Common myeloid progenitor, CD34-positive (primary cell): ENCODE measurements at regions not wholly inside any gene's neighbourhood (a gene's known extent, or its start where the extent isn't known, plus 50 kb on each side); places are given as distances from the start of the nearest gene placed in this dataset.
A peak's percentile ranks its signal among the peaks of the same experiment; 100 is the strongest.

Experiments used
- CTCF ChIA-PET: fragments of 350-600 bp; sonication (Branson Sonifier 250); formaldehyde crosslinking; loops from one replicate; lab custom pipeline; 2021; ENCODE audit warnings: antibody characterized with exemption; lab: Charles Lee
- POLR2A ChIA-PET: fragments of 350-600 bp; sonication (Branson Sonifier 250); formaldehyde crosslinking; loops from one replicate; lab custom pipeline; 2021; ENCODE audit warnings: antibody characterized with exemption; lab: Charles Lee
- DNase-seq, 3 donors: peaks; one replicate each; pipeline versions ENCODE4 v3.0.0 to v3.0.0-alpha.2; 2013
- H3K27ac ChIP-seq, 2 experiments: 1 replicate in 1 of 2; 2 replicates in 1 of 2; pipeline ENCODE4 v1.7.0; 2013; ENCODE audit warnings: inconsistent platforms in 2 of 2, low read length in 2 of 2, mild to moderate bottlenecking in 2 of 2, low read depth in 1 of 2, moderate library complexity in 1 of 2; ENCODE audit not compliant: severe bottlenecking in 2 of 2, insufficient read depth in 1 of 2, poor library complexity in 1 of 2
- H3K27me3 ChIP-seq, 5 experiments: replicated peaks in 2 of 5; 1 replicate in 3 of 5; 2 replicates in 2 of 5; pipeline versions ENCODE4 v1.6.1 to v1.7.0; 2013; ENCODE audit warnings: low read length in 4 of 5, mild to moderate bottlenecking in 2 of 5, moderate library complexity in 2 of 5, inconsistent platforms in 1 of 5; ENCODE audit not compliant: insufficient read depth in 5 of 5, control insufficient read depth in 4 of 5
- H3K36me3 ChIP-seq, 4 experiments: 1 replicate in 2 of 4; 2 replicates in 2 of 4; pipeline versions ENCODE4 v1.6.1 to v1.7.0; 2013; ENCODE audit warnings: low read length in 3 of 4, control low read depth in 1 of 4, mild to moderate bottlenecking in 1 of 4; ENCODE audit not compliant: control insufficient read depth in 4 of 4, insufficient read depth in 4 of 4
- H3K4me1 ChIP-seq, 4 experiments: 1 replicate in 3 of 4; 2 replicates in 1 of 4; pipeline versions ENCODE4 v1.6.1 to v1.7.1; 2013; ENCODE audit warnings: low read length in 3 of 4, mild to moderate bottlenecking in 3 of 4, control low read depth in 1 of 4, inconsistent platforms in 1 of 4, moderate library complexity in 1 of 4; ENCODE audit not compliant: control insufficient read depth in 4 of 4, insufficient read depth in 4 of 4; ENCODE audit errors: control extremely low read depth in 1 of 4
- H3K4me3 ChIP-seq, 7 experiments: 1 replicate in 4 of 7; 2 replicates in 3 of 7; pipeline versions ENCODE4 v1.5.1 to v1.7.0; 2013; ENCODE audit warnings: mild to moderate bottlenecking in 7 of 7, low read length in 6 of 7, moderate library complexity in 6 of 7, inconsistent platforms in 2 of 7, low read depth in 2 of 7, control low read depth in 1 of 7; ENCODE audit not compliant: insufficient read depth in 4 of 7, control insufficient read depth in 1 of 7; ENCODE audit errors: extremely low read depth in 1 of 7
- H3K9me3 ChIP-seq, 5 experiments: 1 replicate in 4 of 5; 2 replicates in 1 of 5; pipeline versions ENCODE4 v1.6.1 to v1.7.1; 2013; ENCODE audit warnings: low read length in 4 of 5, mild to moderate bottlenecking in 2 of 5, inconsistent platforms in 1 of 5, low read depth in 1 of 5, moderate library complexity in 1 of 5; ENCODE audit not compliant: control insufficient read depth in 4 of 5, insufficient read depth in 2 of 5; ENCODE audit errors: control extremely low read depth in 1 of 5
- WGBS: methylation state at CpG from one replicate; pipeline ENCODE4 v1.1.5; 2013; ENCODE audit not compliant: insufficient coverage; 5-methylcytosine and 5-hydroxymethylcytosine counted together

- no peak for DNase-seq
- no peaks in the 10 kb centered on the region for H3K27me3 ChIP-seq
- ChIA-PET POLR2A (no interaction called here), CTCF (no interaction called here)
- H3K9me3 ChIP-seq = peaks cover 0 to 1% (median 0%) of the 10 kb centered on the region in 5 experiments
- no peaks in the 10 kb centered on the region for H3K4me1 ChIP-seq
- H3K27ac ChIP-seq = no peak overlapping the region
- no peak overlapping the region for H3K4me3 ChIP-seq
- WGBS = 89% methylated on average over 1 of the region's 1 CpG
- no peaks in the 10 kb centered on the region for H3K36me3 ChIP-seq
Measured at GRCh38 chr5:21237461-21237860, 1249.5 kb upstream of the CDH18 start.

GRCh38 chr5:21236971-21237427 is 1249.0 kb upstream of the CDH18 start:
- no peaks in the 10 kb centered on the region for H3K27me3 ChIP-seq
- no peaks in the 10 kb centered on the region for H3K36me3 ChIP-seq
- H3K4me3 ChIP-seq = no peak overlapping the region
- DNase-seq = no peak
- no peak overlapping the region for H3K27ac ChIP-seq
- H3K4me1 ChIP-seq = no peaks in the 10 kb centered on the region
- WGBS = 92% methylated on average over 2 of the region's 2 CpGs
- ChIA-PET POLR2A (no interaction called here), CTCF (no interaction called here)
- peaks cover 0 to 1% (median 0%) of the 10 kb centered on the region in 5 experiments for H3K9me3 ChIP-seq

- WGBS = no CpG with 5 or more reads among the region's 1 CpG
- Histone ChIP-seq H3K27ac (no peak overlapping the region), H3K9me3 (no peaks in the 10 kb centered on the region), H3K4me3 (no peak overlapping the region), H3K27me3 (no peaks in the 10 kb centered on the region), H3K4me1 (no peaks in the 10 kb centered on the region), H3K36me3 (no peaks in the 10 kb centered on the region)
- CTCF ChIA-PET = no interaction called here
- POLR2A ChIA-PET = no interaction called here
- no peak for DNase-seq
Measured at GRCh38 chr5:21236104-21236503, 1248.1 kb upstream of the CDH18 start.

GRCh38 chr5:21225223-21226064 is 1237.4 kb upstream of the CDH18 start:
- Histone ChIP-seq H3K27ac (no peak overlapping the region), H3K4me1 (no peaks in the 10 kb centered on the region), H3K4me3 (no peak overlapping the region), H3K36me3 (no peaks in the 10 kb centered on the region), H3K27me3 (no peaks in the 10 kb centered on the region), H3K9me3 (peaks cover 0 to 2% (median 0%) of the 10 kb centered on the region in 5 experiments)
- ChIA-PET POLR2A (no interaction called here), CTCF (no interaction called here)
- DNase-seq = no peak
- 95% methylated on average over 14 of the region's 16 CpGs for WGBS

- Histone ChIP-seq H3K27ac (no peak overlapping the region), H3K36me3 (no peaks in the 10 kb centered on the region), H3K4me3 (no peak overlapping the region), H3K4me1 (no peaks in the 10 kb centered on the region), H3K9me3 (peaks cover 0 to 2% (median 0%) of the 10 kb centered on the region in 5 experiments), H3K27me3 (no peaks in the 10 kb centered on the region)
- no CpG with 5 or more reads among the region's 1 CpG for WGBS
- no peak for DNase-seq
- CTCF ChIA-PET = no interaction called here
- POLR2A ChIA-PET = no interaction called here
Measured at GRCh38 chr5:21221616-21222015, 1233.6 kb upstream of the CDH18 start.

GRCh38 chr5:21219966-21220365 is 1232.0 kb upstream of the CDH18 start:
- no peak overlapping the region for H3K4me3 ChIP-seq
- H3K27ac ChIP-seq = no peak overlapping the region
- H3K36me3 ChIP-seq = no peaks in the 10 kb centered on the region
- 57% methylated on average over 2 of the region's 2 CpGs for WGBS
- H3K27me3 ChIP-seq = no peaks in the 10 kb centered on the region
- H3K9me3 ChIP-seq = no peaks in the 10 kb centered on the region
- peak in 2 of 3 donors; percentile 21 to 36 for DNase-seq
- CTCF ChIA-PET = no interaction called here
- no peaks in the 10 kb centered on the region for H3K4me1 ChIP-seq
- POLR2A ChIA-PET = no interaction called here

- Histone ChIP-seq H3K4me3 (no peak overlapping the region), H3K4me1 (no peaks in the 10 kb centered on the region), H3K27ac (no peak overlapping the region), H3K27me3 (no peaks in the 10 kb centered on the region), H3K9me3 (no peaks in the 10 kb centered on the region), H3K36me3 (no peaks in the 10 kb centered on the region)
- WGBS = 100% methylated on average over 1 of the region's 1 CpG
- ChIA-PET POLR2A (no interaction called here), CTCF (no interaction called here)
- no peak for DNase-seq
Measured at GRCh38 chr5:21219251-21219650, 1231.3 kb upstream of the CDH18 start.
